ENCODE measurements at regions not wholly inside any gene's neighbourhood (a gene's known extent, or its start where the extent isn't known, plus 50 kb on each side); places are given as distances from the start of the nearest gene placed in this dataset.

- H3F3A ChIP-seq (replicated peaks; ENCODE audit: low read depth) = no peaks in the 10 kb centered on the region
- no peaks in the 10 kb centered on the region; the same call in 2 of the 3 replicates for H3K9me3 Mint-ChIP-seq
- H2AFZ ChIP-seq = peak overlapping the region; percentile 11; the same call in 1 of the 2 replicates
- no peaks in the 10 kb centered on the region for H4K20me1 ChIP-seq (replicated peaks; ENCODE audit: insufficient read depth)
- no peaks in the 10 kb centered on the region for H3K27me3 ChIP-seq (ENCODE audit: insufficient read depth)
- no peak for TF ChIP-seq CTCF (conservative IDR thresholded peaks at IDR 0.05; ENCODE audit: low read depth in 2 of 2)
- no peak for TF ChIP-seq ZNF462 (CRISPR knock-in tag; IDR thresholded peaks at IDR 0.05)
- TF ChIP-seq ETS1 (IDR thresholded peaks at IDR 0.05) = no peak
- no peak for TF ChIP-seq EZH2phosphoT487 (IDR thresholded peaks at IDR 0.05; ENCODE audit: unreplicated experiment)
- no peak for TF ChIP-seq ZNF114 (CRISPR knock-in tag; IDR thresholded peaks at IDR 0.05)
- no peak for TF ChIP-seq EZH2 (IDR thresholded peaks at IDR 0.05; ENCODE audit: low read depth, unreplicated experiment)
- TF ChIP-seq POLR2AphosphoS5 (IDR thresholded peaks at IDR 0.05; ENCODE audit: low read depth) = no peak
- TF ChIP-seq JUNB (IDR thresholded peaks at IDR 0.05; ENCODE audit: unreplicated experiment) = no peak
- no peak for TF ChIP-seq STAT1 (IDR thresholded peaks at IDR 0.05; ENCODE audit: unreplicated experiment)
- no peak for TF ChIP-seq ZNF331 (CRISPR knock-in tag; IDR thresholded peaks at IDR 0.05; ENCODE audit: low read depth)
- no peak for TF ChIP-seq CREB1 (CRISPR knock-in tag; IDR thresholded peaks at IDR 0.05; ENCODE audit: low read depth)
- no peak for TF ChIP-seq REST (IDR thresholded peaks at IDR 0.05; ENCODE audit: unreplicated experiment)
- TF ChIP-seq NANOG (IDR thresholded peaks at IDR 0.05; ENCODE audit: borderline replicate concordance) = no peak
- H3K4me3 ChIP-seq = no peak overlapping the region
- H3K4me3 Mint-ChIP-seq = no peak overlapping the region
- no peak for ATAC-seq
- no peak overlapping the region for H3K27ac Mint-ChIP-seq
- peaks cover 5% of the 10 kb centered on the region; the same call in 1 of the 2 replicates for H3K9me2 ChIP-seq (ENCODE audit: insufficient read depth)
- H3K79me2 ChIP-seq (replicated peaks; ENCODE audit: insufficient read depth) = no peaks in the 10 kb centered on the region
- H3K27ac ChIP-seq (ENCODE audit: low read depth) = no peak overlapping the region
- no peaks in the 10 kb centered on the region for H3K36me3 ChIP-seq (ENCODE audit: insufficient read depth)
- no peaks in the 10 kb centered on the region for H3K36me3 Mint-ChIP-seq (ENCODE audit: low read depth)
- peaks cover 10% of the 10 kb centered on the region for H3K4me1 ChIP-seq (ENCODE audit: insufficient read depth)
- H3K4me2 ChIP-seq = no peak overlapping the region
- H3K4me1 Mint-ChIP-seq = peaks cover 8% of the 10 kb centered on the region
- peaks cover 5% of the 10 kb centered on the region for H3K27me3 Mint-ChIP-seq (ENCODE audit: insufficient read depth, low read depth, poor library complexity)
- no peak for DNase-seq (ENCODE audit: low spot score)
These were observed 346.9 kb upstream of the PRKCQ start for GRCh38 chr10:6926971-6927370.
